Sigmoid colon (tissue), 4 donors: ENCODE measurements at regions not wholly inside any gene's neighbourhood (a gene's known extent, or its start where the extent isn't known, plus 50 kb on each side); places are given as distances from the start of the nearest gene placed in this dataset.

Source experiments
- POLR2A ChIP-seq, 2 donors: fragments of 450-650 bp; IDR thresholded peaks; one replicate each; pipeline ENCODE4 v1.6.1; 2016; ENCODE audit warnings: antibody characterized with exemption in 2 of 2, mild to moderate bottlenecking in 2 of 2, moderate library complexity in 2 of 2
- POLR2AphosphoS5 ChIP-seq, 4 donors: sonication (generic); formaldehyde crosslinking; IDR thresholded peaks; one replicate each; pipeline ENCODE4 v1.6.1; 2017; ENCODE audit warnings: antibody characterized with exemption in 4 of 4
- TF ChIP-seq, protein P1 (sequence below), 4 experiments: fragments of 450-650 bp in 3 of 4; fragments of 200-600 bp in 1 of 4; IDR thresholded peaks; one replicate each; pipeline ENCODE4 v1.5.1; 2016 to 2019; ENCODE audit warnings: antibody characterized with exemption in 4 of 4, mild to moderate bottlenecking in 3 of 4, moderate library complexity in 2 of 4

DNA sequence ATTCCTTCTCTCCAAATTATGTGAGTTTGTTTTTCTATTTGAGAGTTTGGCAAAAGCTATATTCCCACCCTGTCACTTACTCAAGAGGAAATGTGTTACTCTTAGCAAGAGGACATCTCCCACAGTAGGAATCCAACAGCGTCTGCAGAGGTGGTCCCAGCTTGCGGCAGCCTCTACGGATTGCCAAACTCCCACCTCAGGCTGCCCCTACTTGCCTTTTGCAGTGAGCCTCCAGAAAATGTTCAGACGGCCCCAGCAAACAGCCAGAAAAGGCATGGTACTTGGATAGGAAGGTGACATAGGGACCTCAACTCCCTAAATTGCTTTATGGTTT, 158.4 kb downstream of the SUCLG1 start:
- TF ChIP-seq, protein P1, sequence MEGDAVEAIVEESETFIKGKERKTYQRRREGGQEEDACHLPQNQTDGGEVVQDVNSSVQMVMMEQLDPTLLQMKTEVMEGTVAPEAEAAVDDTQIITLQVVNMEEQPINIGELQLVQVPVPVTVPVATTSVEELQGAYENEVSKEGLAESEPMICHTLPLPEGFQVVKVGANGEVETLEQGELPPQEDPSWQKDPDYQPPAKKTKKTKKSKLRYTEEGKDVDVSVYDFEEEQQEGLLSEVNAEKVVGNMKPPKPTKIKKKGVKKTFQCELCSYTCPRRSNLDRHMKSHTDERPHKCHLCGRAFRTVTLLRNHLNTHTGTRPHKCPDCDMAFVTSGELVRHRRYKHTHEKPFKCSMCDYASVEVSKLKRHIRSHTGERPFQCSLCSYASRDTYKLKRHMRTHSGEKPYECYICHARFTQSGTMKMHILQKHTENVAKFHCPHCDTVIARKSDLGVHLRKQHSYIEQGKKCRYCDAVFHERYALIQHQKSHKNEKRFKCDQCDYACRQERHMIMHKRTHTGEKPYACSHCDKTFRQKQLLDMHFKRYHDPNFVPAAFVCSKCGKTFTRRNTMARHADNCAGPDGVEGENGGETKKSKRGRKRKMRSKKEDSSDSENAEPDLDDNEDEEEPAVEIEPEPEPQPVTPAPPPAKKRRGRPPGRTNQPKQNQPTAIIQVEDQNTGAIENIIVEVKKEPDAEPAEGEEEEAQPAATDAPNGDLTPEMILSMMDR (IDR thresholded peaks at IDR 0.05): no peak
- TF ChIP-seq POLR2A (IDR thresholded peaks at IDR 0.05) (no peak), POLR2AphosphoS5 (IDR thresholded peaks at IDR 0.05) (no peak)
